NCI-H748 treated with DMSO at 0.1 percent for 48 hours (cell line): ENCODE measurements at regions not wholly inside any gene's neighbourhood (a gene's known extent, or its start where the extent isn't known, plus 50 kb on each side); places are given as distances from the start of the nearest gene placed in this dataset.

Experiments
- DNase-seq: peaks from one replicate; lab custom pipeline; 2025; lab: John Stamatoyannopoulos, UW

DNA sequence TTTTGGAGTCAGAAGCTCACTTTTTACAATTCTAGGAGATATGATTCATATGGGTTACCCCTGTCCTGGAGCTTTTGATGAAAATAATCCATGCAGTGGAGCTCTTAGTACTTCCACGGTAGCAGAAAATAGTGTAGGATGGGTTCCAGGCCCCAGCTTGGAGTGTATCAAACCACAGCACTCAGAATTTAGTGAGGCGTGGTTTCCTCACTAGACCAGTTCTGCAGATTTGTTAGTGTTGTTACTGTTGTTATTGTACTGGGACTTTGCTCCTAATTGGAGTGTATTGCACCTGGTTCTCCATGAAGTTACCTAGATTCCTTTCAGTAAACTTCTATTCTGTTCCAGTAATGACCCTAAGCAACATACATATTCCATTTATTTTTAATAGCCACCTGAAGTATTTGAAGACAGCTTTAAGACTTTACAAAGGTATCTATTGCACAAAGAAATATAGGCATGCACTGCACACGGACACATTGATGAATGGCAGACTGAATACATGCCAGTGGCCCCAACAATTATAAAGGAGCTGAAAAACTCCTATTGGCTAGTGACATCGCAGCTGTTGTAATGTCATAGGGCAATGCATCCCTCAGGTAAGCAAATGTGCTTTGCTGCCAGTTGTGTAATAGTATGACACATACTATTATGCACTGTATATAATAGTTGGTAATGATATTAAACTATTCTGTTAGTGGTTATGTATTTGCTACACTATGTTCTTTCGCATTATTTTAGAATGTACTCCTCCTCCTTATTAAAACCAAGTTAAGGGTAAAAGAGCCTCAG, 1058.0 kb downstream of the KCNT2 start:
- no peak for DNase-seq

DNA sequence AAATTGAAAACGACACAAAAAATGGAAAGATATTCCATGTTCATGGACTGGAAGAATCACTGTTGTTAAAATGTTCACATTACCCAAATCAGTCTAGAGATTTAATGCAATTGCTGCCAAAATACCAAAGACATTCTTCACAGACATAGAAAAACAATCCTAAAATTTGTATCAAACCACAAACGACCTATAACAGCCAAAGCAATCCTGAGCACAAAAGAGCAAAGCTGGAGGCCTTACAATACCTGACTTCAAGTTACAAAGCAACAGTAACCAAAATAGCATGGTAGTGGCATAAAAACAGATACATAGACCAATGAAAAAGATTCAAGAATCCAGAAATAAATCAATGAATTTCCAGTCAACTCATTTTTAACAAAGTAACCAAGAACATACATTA, 1077.3 kb downstream of the KCNT2 start:
- no peak for DNase-seq

DNA sequence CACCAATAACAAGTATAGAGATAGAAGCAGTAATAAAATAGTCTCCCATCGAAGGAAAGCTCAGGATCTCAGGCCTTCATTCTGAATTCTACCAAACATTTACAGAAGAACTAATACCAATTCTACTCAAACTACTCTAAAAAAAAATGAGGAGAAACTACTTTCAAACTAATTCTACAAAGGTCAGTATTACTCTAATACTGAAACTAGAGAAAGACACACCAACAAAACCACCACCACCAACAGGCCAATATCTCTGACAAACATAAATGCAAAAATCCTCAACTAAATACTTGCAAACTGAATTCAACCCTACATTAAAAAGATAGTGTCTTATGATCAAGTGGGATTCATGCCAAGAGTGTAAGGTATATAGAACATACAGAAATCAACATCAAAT, 1078.4 kb downstream of the KCNT2 start:
- no peak for DNase-seq

DNA sequence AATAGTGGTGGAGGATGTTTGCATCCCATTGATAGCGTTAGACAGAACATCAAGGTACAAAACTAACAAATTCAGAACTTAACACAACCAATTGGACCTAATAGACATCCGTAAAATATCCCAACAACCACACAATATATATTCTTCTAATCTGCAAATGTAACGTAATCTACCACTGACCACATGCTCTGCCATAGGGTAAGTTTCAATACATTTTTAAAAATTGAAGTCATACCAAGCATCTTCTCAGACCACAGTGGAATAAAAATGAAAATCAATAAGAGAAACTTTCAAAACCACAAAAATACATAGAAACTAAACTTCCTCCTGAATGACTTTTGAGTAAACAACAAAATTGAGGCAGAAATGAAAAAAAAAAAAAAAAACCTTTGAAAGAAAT, 1087.5 kb downstream of the KCNT2 start:
- no peak for DNase-seq

DNA sequence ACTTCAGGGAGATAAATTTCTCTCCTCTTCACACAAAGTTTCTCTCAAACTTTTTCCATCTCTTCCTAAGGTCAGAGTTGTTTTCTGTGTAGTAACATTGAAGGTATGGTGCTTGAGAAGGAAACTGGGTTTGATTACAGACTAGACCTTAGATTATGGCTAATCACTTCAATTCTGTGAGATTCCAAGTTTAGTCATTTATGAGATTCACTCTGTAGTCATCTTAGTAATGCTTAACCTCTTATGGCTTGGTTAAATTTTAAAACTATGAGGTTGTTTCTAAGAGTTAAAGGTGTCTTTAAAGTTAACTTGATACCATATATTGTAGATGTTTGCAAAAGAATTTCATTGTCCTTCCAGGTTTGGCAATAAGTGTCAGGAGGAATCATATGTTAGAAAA, 1092.2 kb downstream of the KCNT2 start:
- no peak for DNase-seq

DNA sequence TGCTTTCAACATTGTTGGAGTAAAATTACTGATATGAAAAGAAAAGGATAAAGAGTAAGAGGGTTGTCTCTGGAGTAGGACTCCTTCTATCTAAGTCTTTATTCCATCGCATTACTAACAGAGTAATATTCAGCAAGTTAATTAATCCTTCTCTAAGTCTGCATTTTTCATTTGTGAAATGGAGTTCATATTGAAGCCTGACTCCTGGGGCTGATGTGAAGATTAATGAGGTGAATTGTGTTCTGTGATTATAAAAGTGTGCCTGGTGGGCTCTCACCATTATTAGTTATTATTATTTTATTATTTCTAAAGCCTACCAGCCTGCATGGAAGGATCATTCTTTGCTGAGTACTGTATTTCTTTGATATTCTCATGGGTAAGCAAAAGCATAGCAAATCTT, 1096.7 kb downstream of the KCNT2 start:
- no peak for DNase-seq

DNA sequence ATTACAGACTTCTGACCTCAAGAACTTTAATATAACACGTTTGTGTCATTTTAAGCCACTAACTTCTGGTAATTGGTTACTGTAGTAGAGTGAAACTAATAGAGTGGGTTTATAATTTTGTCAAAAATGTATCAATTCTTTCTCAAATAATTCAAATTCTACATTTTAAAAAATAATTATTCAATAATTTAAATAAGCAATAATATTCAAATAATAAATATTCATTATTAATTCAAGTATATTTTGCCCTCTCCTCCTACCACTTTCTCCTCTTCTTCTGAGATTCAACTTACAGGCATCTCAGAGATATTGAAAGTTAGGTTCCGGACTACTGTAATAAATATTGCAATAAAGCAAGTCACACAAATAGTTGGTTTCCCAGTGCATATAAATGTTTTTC, 1107.1 kb downstream of the KCNT2 start:
- no peak for DNase-seq

DNA sequence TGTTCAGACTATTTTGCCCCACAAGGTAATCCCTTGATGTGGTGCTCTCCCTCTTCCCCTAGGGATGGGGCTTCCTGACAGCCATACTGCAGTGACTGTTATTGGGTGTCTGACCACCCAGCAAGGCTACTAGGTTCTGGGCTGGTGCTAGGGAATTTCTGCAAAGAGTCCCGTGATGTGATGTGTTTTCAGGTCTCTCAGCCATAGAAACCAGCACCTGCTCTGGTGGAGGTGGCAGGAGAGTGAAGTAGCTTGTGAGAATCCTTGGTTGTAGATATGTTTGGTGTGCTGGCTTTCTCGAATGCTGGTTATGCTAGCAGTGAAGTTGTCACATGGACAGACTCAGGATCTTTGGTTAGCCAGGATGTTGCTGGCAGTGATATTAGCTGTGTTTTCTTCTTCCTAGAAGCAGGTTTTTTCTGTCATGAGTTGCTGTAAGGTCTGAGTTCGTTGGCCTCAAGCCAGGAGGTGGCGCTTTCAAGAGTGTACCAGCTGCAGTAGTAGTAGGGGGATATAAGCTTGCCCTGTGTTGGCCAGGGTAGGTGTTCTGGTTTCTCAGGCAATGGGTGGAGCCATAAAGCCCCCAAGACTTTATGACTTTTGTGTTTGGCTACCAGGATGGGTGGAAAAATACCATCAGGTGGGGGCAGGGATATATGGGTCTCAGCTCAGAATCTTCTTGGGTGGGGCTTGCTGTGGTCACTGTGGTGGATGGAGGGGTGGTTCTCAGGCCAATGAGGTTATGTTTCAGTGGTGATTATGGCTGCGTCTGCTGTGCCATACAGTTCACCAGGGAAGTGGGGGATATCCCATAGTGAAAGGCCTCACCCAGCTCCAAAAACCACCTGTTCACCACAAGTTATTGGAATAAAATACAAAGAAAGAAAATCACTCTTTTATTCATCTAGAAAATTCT, 1112.3 kb downstream of the KCNT2 start:
- DNase-seq = no peak

DNA sequence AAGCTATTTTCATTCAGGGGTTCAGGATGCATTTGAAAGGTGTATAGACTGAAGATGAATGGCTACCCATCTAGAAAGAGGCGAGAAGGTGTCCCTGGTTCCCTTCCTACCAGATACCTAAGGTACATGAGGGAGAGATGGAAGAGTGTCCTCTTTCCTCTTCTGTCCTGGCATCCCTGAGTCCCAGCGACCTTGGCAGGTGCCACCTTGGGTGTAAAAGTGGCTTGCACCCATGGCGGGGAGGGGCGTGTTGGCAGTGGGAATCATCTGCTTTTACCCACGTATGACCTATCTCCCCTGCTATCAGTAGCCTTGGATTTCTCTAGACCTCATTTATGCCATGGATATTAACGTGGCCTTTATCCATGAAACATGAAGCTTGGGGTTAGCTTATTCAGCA, 1126.1 kb downstream of the KCNT2 start:
- DNase-seq = no peak

DNA sequence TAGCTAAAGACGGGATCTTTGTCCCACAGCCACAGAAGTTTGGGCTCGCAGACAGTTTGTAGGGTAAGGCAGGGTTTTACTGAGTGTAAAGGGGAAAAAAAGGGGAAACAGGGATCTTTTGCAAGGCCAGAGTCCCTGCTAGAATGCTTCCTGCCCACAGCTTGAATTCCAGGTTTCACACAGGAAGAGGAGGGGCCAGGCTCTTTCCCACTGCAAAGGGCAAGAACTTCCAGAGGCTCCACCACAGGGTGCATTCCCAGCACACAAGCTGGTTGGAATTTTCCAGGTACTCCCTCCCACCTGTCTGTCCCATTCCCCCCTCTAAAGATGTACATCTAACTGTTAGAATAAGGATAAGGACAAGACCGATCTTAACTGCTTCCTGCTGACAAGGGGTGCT, 1126.9 kb downstream of the KCNT2 start:
- no peak for DNase-seq

DNA sequence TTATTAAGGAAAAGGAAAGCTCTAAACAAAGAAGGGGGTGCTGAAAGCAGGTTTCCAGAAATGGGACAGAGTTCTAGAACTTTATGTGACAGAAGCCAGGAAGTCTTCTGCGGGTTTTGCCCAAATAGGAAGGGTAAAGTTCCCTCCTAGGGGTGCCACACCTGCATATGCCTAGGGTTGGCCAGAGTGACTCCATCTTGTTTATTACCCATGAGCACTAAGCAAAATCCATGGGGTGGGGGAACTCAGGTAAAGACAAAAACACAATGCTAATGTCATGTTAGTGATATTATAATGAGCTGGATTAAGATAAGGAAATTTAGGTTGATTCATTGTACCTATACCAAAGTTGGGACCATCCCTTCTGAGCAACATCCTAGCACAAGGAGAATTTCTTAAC, 1132.7 kb downstream of the KCNT2 start:
- no peak for DNase-seq

DNA sequence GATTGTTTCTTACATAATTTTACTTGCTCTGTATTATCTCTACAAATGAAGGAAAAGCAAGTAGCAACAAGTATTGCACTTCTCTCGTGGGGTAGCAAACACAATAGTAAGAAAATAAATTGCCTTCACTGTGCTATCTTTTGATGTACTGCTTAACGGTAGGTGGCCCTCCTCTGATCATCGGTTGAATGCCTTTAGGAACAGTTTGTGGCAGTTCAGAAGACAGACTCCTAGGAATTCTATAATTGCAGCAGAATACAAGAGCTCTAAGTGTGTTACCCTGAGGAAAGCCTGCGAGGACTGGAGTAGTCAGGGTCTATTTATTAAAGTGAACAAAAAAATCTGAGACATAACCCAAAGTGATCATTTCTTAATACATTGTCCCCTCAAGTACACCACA, 1135.9 kb downstream of the KCNT2 start:
- DNase-seq = no peak

DNA sequence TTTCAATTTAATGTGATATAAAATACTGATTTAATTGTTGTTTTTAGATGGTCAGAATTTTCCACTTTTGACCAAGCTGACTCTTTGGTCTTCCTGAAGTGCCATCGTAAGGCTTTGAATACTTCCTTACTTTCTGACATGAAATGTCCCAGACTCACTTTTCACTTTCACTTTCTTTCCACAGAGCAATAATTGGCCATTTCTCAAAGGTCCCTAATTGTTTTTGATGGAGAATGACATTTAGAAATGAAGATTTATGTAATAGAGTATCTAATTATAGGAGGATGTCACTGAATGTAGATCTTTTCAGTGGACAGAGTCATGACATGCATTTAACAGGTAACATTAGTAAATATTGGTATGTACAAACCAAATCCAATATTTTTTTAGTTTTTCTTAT, 1141.6 kb downstream of the KCNT2 start:
- DNase-seq = no peak

DNA sequence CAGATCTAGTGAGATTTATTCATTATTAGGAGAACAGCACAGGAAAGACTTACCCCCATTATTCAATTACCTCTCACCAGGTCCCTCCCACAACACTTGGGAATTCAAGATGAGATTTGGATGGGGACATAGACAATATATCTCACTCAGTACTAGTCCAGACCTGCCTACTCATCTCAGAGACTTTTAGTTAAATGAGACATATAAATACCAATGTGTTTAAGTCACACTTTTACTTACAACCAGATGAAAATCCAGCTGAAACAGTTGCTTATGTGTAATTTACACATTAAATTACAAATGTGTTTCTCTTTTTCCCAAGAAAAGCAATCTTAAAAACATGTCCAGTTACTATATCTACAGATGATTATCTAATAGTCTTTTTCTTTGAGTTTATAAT, 1145.6 kb downstream of the KCNT2 start:
- DNase-seq = no peak

DNA sequence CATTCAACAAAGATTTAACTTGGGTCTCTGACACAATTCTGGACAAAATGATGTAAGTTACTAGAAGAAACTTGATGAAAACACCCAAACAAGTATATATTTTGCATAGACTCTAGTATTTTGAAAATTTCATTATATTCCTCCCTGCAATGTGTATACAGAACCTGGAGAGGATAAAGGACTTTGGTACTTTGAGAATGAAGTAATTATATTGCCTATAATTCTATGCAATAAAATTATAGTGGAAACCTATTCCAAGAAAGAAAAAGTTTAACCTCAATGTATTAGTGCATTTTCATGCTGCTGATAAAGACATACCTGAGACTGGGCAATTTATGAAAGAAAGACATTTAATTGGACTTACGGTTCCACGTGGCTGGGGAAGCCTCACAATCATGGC, 1146.1 kb downstream of the KCNT2 start:
- DNase-seq = no peak

DNA sequence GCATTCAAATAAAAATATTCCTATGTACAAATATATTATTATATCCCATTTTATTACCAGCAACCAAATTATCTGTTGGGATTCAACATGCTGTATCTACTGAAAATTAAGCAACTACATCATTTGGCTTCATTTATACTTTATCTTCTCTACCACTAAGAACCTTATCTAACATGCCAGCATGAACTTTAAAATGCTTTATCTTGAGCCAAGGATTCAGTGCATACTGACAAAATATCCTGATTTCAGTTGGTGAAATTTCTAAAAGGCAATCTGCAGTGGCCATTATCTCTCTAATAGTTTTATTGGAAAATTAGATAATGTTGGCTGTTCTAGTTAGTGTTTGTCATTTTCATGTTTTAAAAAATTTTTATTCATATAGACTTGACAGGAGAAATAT, 1149.9 kb downstream of the KCNT2 start:
- DNase-seq = no peak

DNA sequence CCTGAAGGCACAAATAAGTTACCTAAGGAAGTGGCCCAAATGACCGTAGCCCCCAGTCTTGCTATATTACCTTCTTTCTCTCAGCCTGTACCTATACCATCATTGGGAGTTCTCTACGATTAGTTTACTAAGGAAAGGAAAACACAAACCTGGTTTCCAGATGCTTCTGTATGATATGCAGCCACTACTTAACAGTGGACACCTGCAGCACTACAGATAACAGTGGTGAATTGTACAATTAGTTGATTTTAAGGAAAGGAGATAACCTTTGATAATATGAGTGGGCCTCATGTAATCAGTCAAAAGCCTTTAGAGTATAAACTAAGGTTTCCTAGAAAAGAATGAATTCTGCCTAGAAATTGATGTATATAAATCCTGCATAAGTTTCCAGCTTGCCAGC, 1157.4 kb downstream of the KCNT2 start:
- no peak for DNase-seq

DNA sequence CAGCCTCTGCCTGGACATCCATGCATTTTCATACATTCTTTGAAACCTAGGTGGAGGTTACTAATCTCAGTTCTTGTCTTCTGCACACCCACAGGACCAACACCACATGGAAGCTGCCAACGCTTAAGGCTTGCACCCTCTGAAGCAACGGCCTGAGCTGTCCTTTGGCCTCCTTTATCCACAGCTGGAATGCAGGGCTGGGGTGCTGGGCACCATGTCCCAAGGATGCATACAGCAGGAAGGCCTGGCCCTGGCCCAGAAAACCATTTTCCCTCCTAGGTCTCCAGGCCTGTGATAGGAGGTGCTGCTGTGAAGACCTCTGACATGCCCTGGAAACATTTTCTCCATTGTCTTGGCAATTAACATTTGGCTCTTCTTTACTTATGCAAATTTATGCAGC, 1168.6 kb downstream of the KCNT2 start:
- DNase-seq = no peak

DNA sequence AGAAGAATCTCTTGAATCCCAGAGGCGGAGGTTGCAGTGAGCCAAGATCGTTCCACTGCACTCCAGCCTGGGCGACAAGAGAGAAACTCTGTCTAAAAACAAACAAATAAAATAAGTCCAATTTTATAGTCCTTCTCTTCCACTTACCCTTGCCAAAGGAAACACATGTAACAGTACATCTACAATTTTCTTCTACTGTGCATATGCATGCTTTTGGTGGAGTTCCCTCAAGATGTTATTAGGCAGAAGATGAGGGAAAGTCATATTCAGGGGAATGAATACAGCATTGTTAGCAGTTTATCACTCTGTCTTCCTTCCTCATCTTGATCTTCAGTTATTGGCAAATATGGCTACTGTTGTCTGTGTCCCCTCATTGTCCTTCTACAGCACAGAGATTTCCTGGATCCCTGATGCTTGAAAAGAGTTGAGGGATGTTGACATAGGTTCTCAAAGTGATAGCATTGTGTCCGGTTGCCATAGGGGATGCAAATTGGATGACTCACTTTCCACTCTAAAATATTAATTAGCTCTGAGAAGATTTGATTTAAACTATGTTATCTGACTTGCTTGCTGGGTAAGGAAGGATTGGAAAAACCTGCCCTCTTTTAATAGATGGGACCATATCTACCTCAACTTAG, 1173.6 kb downstream of the KCNT2 start:
- no peak for DNase-seq

DNA sequence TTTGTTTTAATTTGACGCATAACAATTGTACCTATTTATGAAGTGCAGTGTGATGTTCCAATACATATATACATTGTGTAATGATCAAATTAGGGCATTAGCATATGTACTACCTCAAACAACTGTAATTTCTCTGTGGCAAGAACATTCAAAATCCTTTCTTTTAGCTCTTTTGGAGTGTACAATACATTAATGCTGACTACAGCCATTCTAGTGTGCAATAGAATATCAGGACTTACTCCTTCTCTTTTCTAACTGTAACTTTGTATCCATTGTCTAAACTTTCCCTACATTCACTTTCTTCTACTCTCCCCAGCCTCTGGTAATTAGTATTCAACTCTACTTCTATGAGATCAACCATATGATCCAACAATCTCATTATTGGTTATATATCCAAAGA, 1177.4 kb downstream of the KCNT2 start:
- DNase-seq = no peak

DNA sequence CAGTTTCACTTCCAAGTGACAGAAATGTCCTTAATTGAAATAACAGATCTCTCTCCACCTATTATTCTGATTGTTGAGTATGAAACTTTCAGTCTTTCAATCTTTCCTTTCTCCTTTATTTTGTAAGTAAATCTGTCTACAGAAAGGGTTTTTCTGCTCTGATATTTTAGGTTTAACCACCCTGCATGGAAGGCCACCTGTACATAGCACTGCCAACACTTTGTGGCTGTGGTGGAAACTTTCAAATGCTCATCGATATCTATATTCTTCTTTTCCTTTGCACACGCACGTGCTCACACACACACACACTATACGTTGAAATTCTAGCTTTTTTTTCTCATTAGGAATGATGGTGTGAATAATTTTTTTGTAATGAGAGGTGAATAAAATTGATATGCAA, 1179.3 kb downstream of the KCNT2 start:
- no peak for DNase-seq

DNA sequence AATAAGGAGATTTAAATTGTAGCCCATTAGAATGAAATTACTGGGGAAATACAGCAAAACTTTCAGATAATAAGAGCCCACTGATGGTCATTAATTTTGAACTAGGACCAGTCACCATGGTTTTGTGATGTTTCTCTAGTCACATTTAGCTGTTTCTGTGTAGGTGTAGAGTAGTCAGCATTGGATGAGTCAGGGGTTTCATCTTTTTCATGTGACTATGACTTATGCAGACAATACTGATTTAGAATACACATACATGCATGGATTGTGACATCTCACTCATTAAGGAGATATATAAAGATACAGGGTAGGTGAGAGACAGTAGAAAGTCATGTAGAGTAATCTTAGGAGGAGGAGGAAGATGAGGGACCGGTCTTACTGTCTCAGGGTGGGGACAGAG, 1192.7 kb downstream of the KCNT2 start:
- DNase-seq = no peak

DNA sequence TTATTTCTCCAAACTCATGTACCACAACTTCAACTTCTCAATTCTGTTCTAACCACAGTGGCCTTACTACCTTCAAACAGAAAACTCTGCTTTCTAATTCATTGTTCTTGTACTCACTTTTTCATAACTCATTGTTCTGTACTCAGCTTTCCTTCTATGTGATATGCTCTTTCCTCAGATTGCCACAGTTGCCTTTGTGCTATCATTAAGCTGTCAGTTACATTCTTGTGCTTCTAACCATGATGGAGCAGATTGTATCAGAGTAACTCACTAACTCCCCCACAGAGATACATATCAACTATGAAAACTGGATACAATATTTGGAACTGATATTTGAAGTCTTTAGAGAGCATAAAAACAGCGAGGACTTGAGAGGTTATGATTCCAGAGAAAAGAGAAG, 1213.7 kb downstream of the KCNT2 start:
- DNase-seq = no peak
